T-helper 2 cell treated with Interferon-gamma antibody and Interleukin-4, amounts not matched to agents 5 μg/mL and 100 μg/mL, for 36 hours (primary cell): ENCODE measurements at regions not wholly inside any gene's neighbourhood (a gene's known extent, or its start where the extent isn't known, plus 50 kb on each side); places are given as distances from the start of the nearest gene placed in this dataset.

ENCODE experiments used
- DNase-seq: peaks from one replicate; pipeline ENCODE4 v3.0.0; 2021; ENCODE audit warnings: low spot score
- H3K27ac Mint-ChIP-seq: one replicate; pipeline ENCODE4 v1.8.0; 2021; ENCODE audit warnings: mild to moderate bottlenecking, mixed read lengths
- H3K27me3 Mint-ChIP-seq: one replicate; pipeline ENCODE4 v1.8.0; 2021; ENCODE audit warnings: low read depth, mixed read lengths
- H3K36me3 Mint-ChIP-seq: one replicate; pipeline ENCODE4 v1.8.0; 2021; ENCODE audit warnings: low read depth, mixed read lengths
- H3K4me1 Mint-ChIP-seq: one replicate; pipeline ENCODE4 v1.8.0; 2021; ENCODE audit warnings: low read depth, mixed read lengths
- H3K4me3 Mint-ChIP-seq: one replicate; pipeline ENCODE4 v1.8.0; 2022; ENCODE audit warnings: mild to moderate bottlenecking, moderate library complexity, mixed read lengths
- H3K9me3 Mint-ChIP-seq: one replicate; pipeline ENCODE4 v1.8.0; 2021; ENCODE audit warnings: mixed read lengths

GRCh38 chr4:3683077-3683743 lies 83.0 kb upstream of the ADRA2C start:
- DNase-seq: no peak
- H3K4me1 Mint-ChIP-seq: no peaks in the 10 kb centered on the region
- no peak overlapping the region for H3K27ac Mint-ChIP-seq
- no peaks in the 10 kb centered on the region for H3K27me3 Mint-ChIP-seq
- no peak overlapping the region for H3K4me3 Mint-ChIP-seq
- H3K9me3 Mint-ChIP-seq: no peaks in the 10 kb centered on the region
- H3K36me3 Mint-ChIP-seq: no peaks in the 10 kb centered on the region

- Mint-ChIP-seq H3K27ac (no peak overlapping the region), H3K4me1 (no peaks in the 10 kb centered on the region), H3K9me3 (no peaks in the 10 kb centered on the region), H3K4me3 (no peak overlapping the region), H3K36me3 (no peaks in the 10 kb centered on the region), H3K27me3 (no peaks in the 10 kb centered on the region)
- no peak for DNase-seq
Measured at GRCh38 chr4:3682236-3683076, 83.7 kb upstream of the ADRA2C start.

DNA sequence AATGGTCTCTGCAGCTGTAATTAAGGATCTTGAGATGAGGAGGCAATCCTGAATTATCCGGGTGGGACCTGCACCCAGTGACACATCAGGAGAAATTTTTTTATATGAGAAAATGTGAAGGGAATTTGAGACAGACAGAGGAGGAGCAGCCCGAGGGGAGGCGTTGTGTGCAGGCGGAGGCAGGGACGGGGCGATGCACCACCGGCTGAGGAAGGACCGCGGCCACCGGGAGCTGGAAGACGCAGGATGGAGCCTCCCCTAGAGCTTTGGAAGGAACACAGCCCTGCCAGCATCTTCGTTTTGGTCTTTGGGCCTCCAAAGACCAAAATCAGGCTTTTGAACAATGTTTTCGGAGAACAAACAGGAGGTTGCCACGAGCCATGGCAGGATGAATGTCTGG lies 85.0 kb upstream of the ADRA2C start:
- no peak overlapping the region for H3K4me3 Mint-ChIP-seq
- H3K4me1 Mint-ChIP-seq: no peaks in the 10 kb centered on the region
- no peak overlapping the region for H3K27ac Mint-ChIP-seq
- H3K36me3 Mint-ChIP-seq: no peaks in the 10 kb centered on the region
- no peak for DNase-seq
- H3K27me3 Mint-ChIP-seq: no peaks in the 10 kb centered on the region
- H3K9me3 Mint-ChIP-seq: no peaks in the 10 kb centered on the region

DNA sequence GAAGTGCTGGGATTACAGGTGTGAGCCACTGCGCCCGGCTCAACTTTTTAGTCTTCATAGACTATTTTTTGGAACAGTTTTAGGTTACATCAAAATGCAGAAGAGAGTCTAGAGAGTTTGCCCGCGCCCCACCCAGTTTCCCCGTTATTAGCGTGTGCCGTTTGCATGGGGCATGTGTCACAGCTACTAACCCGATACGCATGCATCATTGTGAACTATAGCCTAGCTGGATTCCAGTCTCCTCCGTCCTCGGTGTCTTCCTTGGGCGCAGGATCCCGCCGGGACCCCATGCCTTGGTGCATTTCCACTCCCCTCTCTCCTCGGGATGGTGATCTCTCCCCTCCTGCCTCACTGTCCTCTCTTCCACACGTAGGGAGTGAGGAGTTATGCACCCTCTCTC lies 85.5 kb upstream of the ADRA2C start:
- no peak overlapping the region for H3K4me3 Mint-ChIP-seq
- no peaks in the 10 kb centered on the region for H3K27me3 Mint-ChIP-seq
- no peaks in the 10 kb centered on the region for H3K36me3 Mint-ChIP-seq
- DNase-seq: no peak
- no peak overlapping the region for H3K27ac Mint-ChIP-seq
- no peaks in the 10 kb centered on the region for H3K9me3 Mint-ChIP-seq
- no peaks in the 10 kb centered on the region for H3K4me1 Mint-ChIP-seq

DNA sequence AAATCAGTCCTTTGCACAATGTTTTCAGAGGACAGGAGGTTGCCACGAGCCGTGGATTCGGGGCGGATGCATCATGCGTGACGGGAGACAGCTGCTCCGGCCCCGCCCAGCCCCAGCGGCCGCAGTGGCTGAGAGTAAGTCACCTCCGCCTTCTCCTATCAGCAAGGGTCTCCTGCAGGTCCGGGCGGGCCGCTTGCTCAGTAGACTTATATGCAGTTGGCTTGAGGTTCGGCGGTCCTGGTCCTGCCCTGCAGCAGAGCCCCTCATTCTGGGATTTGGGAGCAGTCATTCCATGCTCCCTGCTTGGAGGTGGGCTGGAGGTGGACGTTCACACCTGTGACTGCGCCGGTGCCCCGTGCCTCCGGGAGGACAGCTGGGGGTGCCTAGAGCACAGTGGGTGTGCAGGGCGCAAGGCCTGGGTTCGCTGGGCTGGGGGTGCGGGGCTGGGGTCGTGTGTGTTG lies 86.3 kb upstream of the ADRA2C start:
- DNase-seq: no peak
- Mint-ChIP-seq H3K4me1 (no peaks in the 10 kb centered on the region), H3K27ac (no peak overlapping the region), H3K27me3 (no peaks in the 10 kb centered on the region), H3K9me3 (no peaks in the 10 kb centered on the region), H3K36me3 (no peaks in the 10 kb centered on the region), H3K4me3 (no peak overlapping the region)

- DNase-seq: no peak
- no peaks in the 10 kb centered on the region for H3K36me3 Mint-ChIP-seq
- H3K27ac Mint-ChIP-seq: no peak overlapping the region
- H3K4me1 Mint-ChIP-seq: no peaks in the 10 kb centered on the region
- no peaks in the 10 kb centered on the region for H3K9me3 Mint-ChIP-seq
- H3K4me3 Mint-ChIP-seq: no peak overlapping the region
- no peaks in the 10 kb centered on the region for H3K27me3 Mint-ChIP-seq
Measured at GRCh38 chr4:3679071-3679825, 86.9 kb upstream of the ADRA2C start.

GRCh38 chr4:3677748-3678070 lies 88.5 kb upstream of the ADRA2C start:
- no peaks in the 10 kb centered on the region for H3K4me1 Mint-ChIP-seq
- H3K4me3 Mint-ChIP-seq: no peak overlapping the region
- no peak for DNase-seq
- no peaks in the 10 kb centered on the region for H3K36me3 Mint-ChIP-seq
- H3K27me3 Mint-ChIP-seq: no peaks in the 10 kb centered on the region
- no peak overlapping the region for H3K27ac Mint-ChIP-seq
- H3K9me3 Mint-ChIP-seq: no peaks in the 10 kb centered on the region

DNA sequence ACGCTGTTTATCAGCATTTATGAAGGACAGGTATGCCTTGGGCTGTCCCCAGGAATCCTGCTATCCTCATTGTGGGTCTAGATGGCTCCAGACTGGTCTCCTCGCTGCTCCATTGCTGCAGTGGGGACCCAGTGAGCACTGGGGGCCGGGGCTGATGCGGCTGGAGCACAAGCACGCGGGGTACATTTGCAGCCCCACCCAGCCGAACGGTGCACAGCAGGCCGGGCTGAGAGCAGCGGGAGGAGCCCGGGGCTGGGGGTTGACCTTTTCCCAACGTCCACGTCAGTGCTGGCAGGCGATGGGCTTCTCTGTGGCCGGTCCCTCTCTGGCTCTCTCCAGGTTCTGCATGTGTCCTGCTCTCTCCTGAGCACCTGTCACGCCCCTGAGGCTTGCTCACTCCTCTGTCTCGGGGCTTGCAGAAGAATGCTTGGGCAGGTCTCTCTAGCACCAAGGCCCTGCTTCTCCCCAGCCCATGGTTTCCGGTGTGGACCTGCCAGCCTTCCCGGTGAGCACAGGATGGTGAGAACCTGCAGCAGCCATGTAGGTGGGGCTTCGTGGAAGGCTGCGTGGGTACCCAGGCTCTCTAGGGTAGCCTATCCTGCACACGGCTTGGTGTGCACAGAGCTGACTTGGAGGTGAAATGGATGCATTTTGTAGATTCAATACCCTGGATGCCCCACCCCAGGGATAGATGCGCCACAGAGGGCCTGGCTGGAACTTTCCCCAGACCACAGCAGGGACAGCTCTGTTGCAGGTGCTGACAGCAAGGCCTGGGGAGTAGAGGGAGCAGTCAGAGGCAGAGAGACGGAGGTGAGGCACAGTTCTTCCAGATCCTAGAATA lies 89.1 kb upstream of the ADRA2C start:
- Mint-ChIP-seq H3K36me3 (no peaks in the 10 kb centered on the region), H3K4me1 (no peaks in the 10 kb centered on the region), H3K27me3 (no peaks in the 10 kb centered on the region), H3K27ac (no peak overlapping the region), H3K9me3 (no peaks in the 10 kb centered on the region), H3K4me3 (no peak overlapping the region)
- DNase-seq: no peak

GRCh38 chr4:3676196-3676595 lies 90.0 kb upstream of the ADRA2C start:
- no peaks in the 10 kb centered on the region for H3K27me3 Mint-ChIP-seq
- no peaks in the 10 kb centered on the region for H3K4me1 Mint-ChIP-seq
- no peaks in the 10 kb centered on the region for H3K36me3 Mint-ChIP-seq
- DNase-seq: no peak
- no peak overlapping the region for H3K4me3 Mint-ChIP-seq
- no peaks in the 10 kb centered on the region for H3K9me3 Mint-ChIP-seq
- no peak overlapping the region for H3K27ac Mint-ChIP-seq

DNA sequence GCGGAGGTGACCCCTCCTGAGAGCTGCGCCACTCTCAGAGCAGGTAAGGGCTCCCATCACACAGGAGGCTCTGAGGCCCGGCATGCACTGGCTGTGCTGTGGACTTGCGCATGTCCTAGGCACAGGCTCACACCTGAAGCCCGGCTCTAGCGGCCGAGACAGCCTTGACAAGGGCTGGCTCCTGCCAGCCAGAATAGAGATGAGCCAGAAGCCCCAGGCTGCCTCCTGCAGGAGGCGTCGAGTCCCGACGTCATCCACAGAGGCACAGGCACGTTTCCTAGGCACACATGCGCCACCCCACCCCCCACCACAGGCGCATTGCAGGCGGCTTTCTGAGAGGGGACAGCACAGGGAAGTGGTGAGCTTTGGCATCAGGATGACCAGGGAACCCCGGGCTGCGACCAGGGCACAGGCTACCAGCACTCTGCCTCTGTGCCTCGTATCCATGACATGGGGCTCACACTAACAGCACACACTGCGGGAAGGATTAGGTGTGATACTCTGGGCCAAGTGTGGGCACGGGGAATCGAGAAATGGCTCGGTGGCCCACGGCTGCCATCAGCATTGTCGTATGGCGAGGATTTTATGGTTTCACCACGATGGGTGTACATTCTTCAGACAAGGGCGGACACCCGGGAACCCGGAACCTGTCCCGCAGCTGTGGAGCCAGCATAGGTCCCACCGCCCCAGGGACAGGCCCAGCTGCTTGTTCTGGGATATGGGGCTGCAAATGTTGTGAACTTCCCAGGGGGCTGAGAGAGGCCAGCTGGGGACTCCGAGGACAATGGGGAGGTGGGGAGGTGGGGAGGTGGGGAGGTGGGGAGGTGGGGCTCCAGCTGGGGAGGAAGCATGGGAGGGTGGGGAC lies 90.7 kb upstream of the ADRA2C start:
- no peaks in the 10 kb centered on the region for H3K9me3 Mint-ChIP-seq
- no peak overlapping the region for H3K4me3 Mint-ChIP-seq
- no peaks in the 10 kb centered on the region for H3K36me3 Mint-ChIP-seq
- no peak for DNase-seq
- no peaks in the 10 kb centered on the region for H3K27me3 Mint-ChIP-seq
- no peaks in the 10 kb centered on the region for H3K4me1 Mint-ChIP-seq
- H3K27ac Mint-ChIP-seq: no peak overlapping the region

GRCh38 chr4:3674479-3674851 lies 91.7 kb upstream of the ADRA2C start:
- Mint-ChIP-seq H3K4me1 (no peaks in the 10 kb centered on the region), H3K27ac (no peak overlapping the region), H3K4me3 (no peak overlapping the region), H3K27me3 (no peaks in the 10 kb centered on the region), H3K9me3 (no peaks in the 10 kb centered on the region), H3K36me3 (no peaks in the 10 kb centered on the region)
- no peak for DNase-seq

DNA sequence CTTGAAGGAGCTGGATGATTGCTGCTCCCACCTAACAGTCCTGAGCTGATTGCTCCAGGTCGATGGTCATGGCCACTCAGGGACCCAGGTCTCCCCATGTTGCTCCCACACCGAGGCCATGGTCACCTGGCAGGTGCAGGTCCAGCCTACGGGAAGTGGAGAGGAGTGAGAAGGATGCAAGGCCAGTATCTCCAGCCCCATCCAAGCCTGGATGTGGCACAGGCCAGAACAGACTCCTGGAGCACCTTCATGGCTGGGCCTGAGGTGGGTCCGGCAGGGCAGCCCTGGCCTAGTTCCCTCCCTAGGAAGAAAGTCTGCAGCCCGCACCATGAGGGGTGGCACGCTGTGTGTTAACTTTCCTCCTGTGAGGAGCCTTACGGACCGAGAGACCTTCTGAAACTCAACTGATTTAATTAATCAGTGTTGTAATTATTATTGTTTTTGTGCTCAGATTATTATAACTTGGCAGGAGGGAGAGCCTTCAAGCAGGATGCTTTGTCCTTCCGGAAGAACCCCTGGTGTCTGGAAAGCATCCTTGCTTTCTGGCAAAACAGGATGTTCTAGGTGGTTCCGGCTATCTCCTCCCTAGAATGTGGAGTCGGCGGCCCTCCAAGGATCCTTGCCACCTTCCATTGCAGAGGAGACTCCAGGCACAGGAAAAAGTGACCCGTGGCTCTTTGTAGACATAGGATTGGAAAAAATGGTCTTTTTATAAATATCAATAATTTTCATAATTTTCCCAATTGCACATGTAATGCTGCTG lies 92.3 kb upstream of the ADRA2C start:
- Mint-ChIP-seq H3K27me3 (no peaks in the 10 kb centered on the region), H3K27ac (no peak overlapping the region), H3K36me3 (no peaks in the 10 kb centered on the region), H3K4me3 (no peak overlapping the region), H3K9me3 (no peaks in the 10 kb centered on the region), H3K4me1 (no peaks in the 10 kb centered on the region)
- DNase-seq: no peak
